Skin epidermis (tissue), 12 donors: ENCODE measurements at regions not wholly inside any gene's neighbourhood (a gene's known extent, or its start where the extent isn't known, plus 50 kb on each side); places are given as distances from the start of the nearest gene placed in this dataset.
"Not testable (repeated sequence)": the region's sequence is repeated elsewhere in the genome, so short reads cannot be mapped to it uniquely, and the experiment has no call there.

Source experiments
- H3K27ac ChIP-seq, 21 experiments: fragments of 200-600 bp; sonication (generic) in 11 of 21; one replicate each; pipeline ENCODE4 v1.5.0; 2020; ENCODE audit warnings: mild to moderate bottlenecking in 3 of 21, inconsistent platforms in 2 of 21, moderate library complexity in 2 of 21
- H3K4me3 ChIP-seq, 7 experiments: fragments of 200-600 bp; sonication (generic) in 2 of 7; one replicate each; pipeline ENCODE4 v1.5.0; 2020; ENCODE audit warnings: inconsistent platforms in 2 of 7, mild to moderate bottlenecking in 2 of 7, moderate library complexity in 1 of 7

GRCh38 chr6:15185111-15185510, 60.8 kb upstream of the JARID2 start:
- H3K27ac ChIP-seq, H3K4me3 ChIP-seq: not testable (repeated sequence)

GRCh38 chr6:15193451-15193850, 52.4 kb upstream of the JARID2 start:
- H3K27ac ChIP-seq, H3K4me3 ChIP-seq: not testable (repeated sequence)

- H3K27ac ChIP-seq, result no peak overlapping the region
Measured at GRCh38 chr6:15194453-15194852, 51.4 kb upstream of the JARID2 start.

More at GRCh38 chr6:15194453-15194852, 51.4 kb upstream of the JARID2 start:
- H3K4me3 ChIP-seq, result no peak overlapping the region
